Liver (tissue), 8 donors: ENCODE measurements at regions not wholly inside any gene's neighbourhood (a gene's known extent, or its start where the extent isn't known, plus 50 kb on each side); places are given as distances from the start of the nearest gene placed in this dataset.

Source experiments
- DNase-seq: peaks from one replicate; pipeline ENCODE4 v3.0.0-alpha.2; 2017; ENCODE audit warnings: low spot score
- H3K27ac ChIP-seq, 2 donors: one replicate each; pipeline ENCODE4 v1.7.0; 2013; ENCODE audit warnings: inconsistent platforms in 2 of 2, low read length in 2 of 2, control low read depth in 1 of 2, low read depth in 1 of 2, mild to moderate bottlenecking in 1 of 2
- H3K27me3 ChIP-seq, 4 donors: one replicate each; pipeline versions ENCODE4 v1.6.1 to v1.7.0; 2013; ENCODE audit warnings: low read length in 3 of 4, inconsistent platforms in 1 of 4, mild to moderate bottlenecking in 1 of 4, moderate library complexity in 1 of 4; ENCODE audit not compliant: control insufficient read depth in 4 of 4, insufficient read depth in 4 of 4
- H3K36me3 ChIP-seq, 4 donors: one replicate each; pipeline versions ENCODE4 v1.6.1 to v1.7.0; 2013; ENCODE audit warnings: low read length in 3 of 4, mild to moderate bottlenecking in 3 of 4, low read depth in 1 of 4, moderate library complexity in 1 of 4; ENCODE audit not compliant: control insufficient read depth in 4 of 4, insufficient read depth in 3 of 4
- H3K4me1 ChIP-seq, 4 donors: one replicate each; pipeline versions ENCODE4 v1.6.1 to v1.7.0; 2013; ENCODE audit warnings: low read length in 3 of 4, mild to moderate bottlenecking in 3 of 4, moderate library complexity in 1 of 4; ENCODE audit not compliant: control insufficient read depth in 4 of 4, insufficient read depth in 4 of 4
- H3K4me3 ChIP-seq, 3 donors: one replicate each; pipeline versions ENCODE4 v1.6.1 to v1.7.0; 2013; ENCODE audit warnings: low read length in 3 of 3, control low read depth in 1 of 3, low read depth in 1 of 3, mild to moderate bottlenecking in 1 of 3
- H3K9ac ChIP-seq, 2 donors: one replicate each; pipeline ENCODE4 v1.7.0; 2013; ENCODE audit warnings: low read length in 2 of 2, mild to moderate bottlenecking in 2 of 2, moderate library complexity in 2 of 2, control low read depth in 1 of 2, low read depth in 1 of 2
- H3K9me3 ChIP-seq, 4 donors: one replicate each; pipeline versions ENCODE4 v1.6.1 to v1.7.0; 2013; ENCODE audit warnings: low read length in 3 of 4; ENCODE audit not compliant: control insufficient read depth in 4 of 4
- ATF3 ChIP-seq: IDR thresholded peaks from 2 replicates; pipeline ENCODE4 v1.6.1; 2016; ENCODE audit warnings: antibody characterized with exemption
- CTCF ChIP-seq: fragments of 150-350 bp; IDR thresholded peaks from 2 replicates; pipeline ENCODE4 v1.5.1; 2017; ENCODE audit warnings: improper control_type of control experiment, low read depth, low read length; ENCODE audit not compliant: missing input control
- EGR1 ChIP-seq, 2 donors: IDR thresholded peaks; 2 replicates each; pipeline ENCODE4 v1.6.1; 2016 to 2018; ENCODE audit warnings: antibody characterized with exemption in 2 of 2, low read depth in 2 of 2
- FOXA1 ChIP-seq: IDR thresholded peaks from 2 replicates; pipeline ENCODE4 v1.6.1; 2016; ENCODE audit warnings: antibody characterized with exemption
- FOXA2 ChIP-seq: IDR thresholded peaks from 2 replicates; pipeline ENCODE4 v1.6.1; 2016; ENCODE audit warnings: antibody characterized with exemption
- GABPA ChIP-seq, 2 donors: IDR thresholded peaks in 1 of 2; conservative IDR thresholded peaks in 1 of 2; 2 replicates each; pipeline ENCODE4 v1.6.1; 2016; ENCODE audit warnings: antibody characterized with exemption in 2 of 2, mild to moderate bottlenecking in 1 of 2, moderate library complexity in 1 of 2
- HNF4A ChIP-seq, 2 donors: conservative IDR thresholded peaks; 2 replicates each; pipeline ENCODE4 v1.6.1; 2016; ENCODE audit warnings: antibody characterized with exemption in 2 of 2, mild to moderate bottlenecking in 2 of 2
- HNF4G ChIP-seq: IDR thresholded peaks from 2 replicates; pipeline ENCODE4 v1.6.1; 2016; ENCODE audit warnings: antibody characterized with exemption
- JUND ChIP-seq, 2 donors: IDR thresholded peaks; 2 replicates each; pipeline ENCODE4 v1.6.1; 2016; ENCODE audit warnings: antibody characterized with exemption in 2 of 2
- MAX ChIP-seq: IDR thresholded peaks from 2 replicates; pipeline ENCODE4 v1.6.1; 2016; ENCODE audit warnings: antibody characterized with exemption
- NR2F2 ChIP-seq: IDR thresholded peaks from 2 replicates; pipeline ENCODE4 v1.6.1; 2016; ENCODE audit warnings: antibody characterized with exemption
- RAD21 ChIP-seq, 2 donors: IDR thresholded peaks; 2 replicates each; pipeline ENCODE4 v1.6.1; 2016; ENCODE audit warnings: antibody characterized with exemption in 2 of 2, mild to moderate bottlenecking in 2 of 2
- REST ChIP-seq: IDR thresholded peaks from 2 replicates; pipeline ENCODE4 v1.6.1; 2016; ENCODE audit warnings: antibody characterized with exemption, mild to moderate bottlenecking
- RXRA ChIP-seq, 2 donors: IDR thresholded peaks; 2 replicates each; pipeline ENCODE4 v1.6.1; 2017 to 2018; ENCODE audit warnings: antibody characterized with exemption in 2 of 2, mild to moderate bottlenecking in 1 of 2
- SP1 ChIP-seq: IDR thresholded peaks from 2 replicates; pipeline ENCODE4 v1.6.1; 2018; ENCODE audit warnings: antibody characterized with exemption, mild to moderate bottlenecking
- TAF1 ChIP-seq: conservative IDR thresholded peaks from 2 replicates; pipeline ENCODE4 v1.6.1; 2016; ENCODE audit warnings: antibody characterized with exemption, mild to moderate bottlenecking
- YY1 ChIP-seq: IDR thresholded peaks from 2 replicates; pipeline ENCODE4 v1.6.1; 2016; ENCODE audit warnings: antibody characterized with exemption, mild to moderate bottlenecking
- ZBTB33 ChIP-seq: IDR thresholded peaks from 2 replicates; pipeline ENCODE4 v1.6.1; 2016; ENCODE audit warnings: antibody characterized with exemption
- WGBS: extraction: QIAGEN DNeasy Blood & Tissue Kit; methylation state at CpG from one replicate; pipeline ENCODE4 v1.1.7; 2013; 5-methylcytosine and 5-hydroxymethylcytosine counted together
- donor health status: healthy.
- donor health status: healthy.
- donor health status: healthy.
- donor health status: healthy.
- donor health status: healthy.

- no peak overlapping the region for H3K9ac ChIP-seq
- H3K27ac ChIP-seq, result peak overlapping the region; percentile 55 to 71
- no peaks in the 10 kb centered on the region for H3K36me3 ChIP-seq
- TF ChIP-seq HNF4G, result no peak
- peak; percentile 59 for TF ChIP-seq MAX
- TF ChIP-seq JUND (IDR thresholded peaks at IDR 0.05), result peak; percentile 59 to 76
- TF ChIP-seq RXRA (IDR thresholded peaks at IDR 0.05), result peak; percentile 77 to 78
- peak; percentile 17 for TF ChIP-seq FOXA1
- peak; percentile 58 to 62 for TF ChIP-seq RAD21 (IDR thresholded peaks at IDR 0.05)
- TF ChIP-seq EGR1 (IDR thresholded peaks at IDR 0.05; ENCODE audit: low read depth in 2 of 2), result no peak
- no peak for TF ChIP-seq GABPA (IDR thresholded peaks at IDR 0.05 in 1 of 2, conservative IDR thresholded peaks at IDR 0.05 in 1 of 2)
- peak; percentile 80 for TF ChIP-seq ZBTB33
- peak; percentile 72 to 74 for TF ChIP-seq HNF4A (conservative IDR thresholded peaks at IDR 0.05)
- no peak for TF ChIP-seq CTCF
- TF ChIP-seq SP1, result peak; percentile 51
- peak; percentile 54 for TF ChIP-seq REST
- peak; percentile 67 for TF ChIP-seq FOXA2
- TF ChIP-seq YY1, result peak; percentile 71
- no peak for TF ChIP-seq TAF1
- TF ChIP-seq ATF3, result no peak
- no peak for TF ChIP-seq NR2F2
- no peak overlapping the region for H3K4me3 ChIP-seq
- no peak for DNase-seq
- no peaks in the 10 kb centered on the region for H3K27me3 ChIP-seq
- no peaks in the 10 kb centered on the region for H3K9me3 ChIP-seq
- H3K4me1 ChIP-seq, result peaks cover 4 to 55% (median 37%) of the 10 kb centered on the region in 4 donors
- 18% methylated on average over 2 of the region's 2 CpGs for WGBS
Observed at GRCh38 chr5:110105692-110106091, 416.0 kb downstream of the MAN2A1 start.
